ENCODE measurements at regions not wholly inside any gene's neighbourhood (a gene's known extent, or its start where the extent isn't known, plus 50 kb on each side); places are given as distances from the start of the nearest gene placed in this dataset.

DNA sequence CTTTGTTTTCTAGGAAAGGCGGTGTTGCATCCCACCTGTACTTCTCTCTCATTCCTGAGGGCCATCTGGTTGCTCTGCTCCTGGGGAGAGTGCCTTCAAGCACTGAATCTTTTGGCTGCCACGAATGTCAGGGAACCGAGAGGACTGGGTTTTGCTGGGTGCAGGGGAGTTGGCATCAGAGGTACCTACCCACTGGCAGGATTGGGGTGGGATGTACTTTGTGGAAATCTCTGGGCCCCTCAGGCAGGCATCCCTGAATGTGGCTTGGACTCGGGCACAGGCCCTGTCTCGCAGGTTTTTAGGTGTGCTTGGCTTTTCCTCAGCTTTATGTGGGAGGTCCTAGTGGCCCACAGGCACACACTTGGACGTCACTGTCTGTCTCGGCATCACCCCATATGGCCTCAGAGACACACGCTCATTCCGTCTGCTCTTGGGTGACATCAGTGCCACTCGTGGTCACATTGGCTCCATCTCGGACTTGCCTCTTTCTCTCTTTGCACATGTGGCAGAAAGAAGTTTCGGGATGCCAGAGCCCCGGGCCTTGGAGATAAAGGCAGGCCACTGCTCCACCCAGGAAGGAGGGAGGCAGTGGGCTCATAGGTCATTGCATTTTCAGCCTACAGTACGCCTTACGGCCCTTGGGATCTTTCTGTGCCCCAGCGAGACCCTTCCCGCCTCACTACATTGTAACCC lies 325.6 kb downstream of the ZNF716 start:
- WGBS (ENCODE audit: insufficient coverage, low coverage, missing lambda C conversion rate): 0% methylated on average over 12 of the region's 17 CpGs
- Histone ChIP-seq H3K4me3 (no peak overlapping the region), H3K4me2 (ENCODE audit: insufficient read depth, low read length) (no peak overlapping the region), H3K9ac (ENCODE audit: insufficient read depth in 1 of 2, low read depth in 2 of 2, low read length in 2 of 2) (no peak overlapping the region), H4K20me1 (replicated peaks; ENCODE audit: control insufficient read depth, insufficient read depth, low read length) (no peaks in the 10 kb centered on the region), H3K4me1 (replicated peaks in 1 of 2; ENCODE audit: control insufficient read depth in 2 of 2, insufficient read depth in 2 of 2, low read length in 2 of 2) (no peaks in the 10 kb centered on the region), H3K9me1 (ENCODE audit: control insufficient read depth, insufficient read depth, low read length) (no peaks in the 10 kb centered on the region), H3K36me3 (ENCODE audit: control insufficient read depth, insufficient read depth, low read length) (no peaks in the 10 kb centered on the region), H3K27me3 (ENCODE audit: control insufficient read depth in 2 of 2, insufficient read depth in 2 of 2, low read length in 2 of 2) (no peaks in the 10 kb centered on the region), H3K9me3 (replicated peaks; ENCODE audit: control insufficient read depth, insufficient read depth, low read depth, low read length) (no peaks in the 10 kb centered on the region), H3K79me2 (ENCODE audit: control insufficient read depth, insufficient read depth, low read length) (no peaks in the 10 kb centered on the region), H3K27ac (ENCODE audit: extremely low read depth, low read depth, low read length) (no peak overlapping the region), H2AFZ (ENCODE audit: low read depth, low read length) (no peak overlapping the region)
- BruUV-seq (replicated peaks): no TSS peak
- POLR2A ChIA-PET: no interaction called here
- intact Hi-C loops (cut with micrococcal nuclease) (no loop called here), in situ Hi-C loops (cut with MboI) (no loop called here)
- ATAC-seq (no peak), DNase-seq (ENCODE audit: extremely low read depth in 1 of 4, low spot score in 3 of 4) (no peak), FAIRE-seq (no peak)
- TF ChIP-seq GTF2E2 (tag; IDR thresholded peaks at IDR 0.05): no peak
- no peak for TF ChIP-seq EWSR1 (IDR thresholded peaks at IDR 0.05; ENCODE audit: borderline replicate concordance, low read depth, partially characterized antibody)
- no peak for TF ChIP-seq ZNF121 (CRISPR knock-in tag; conservative IDR thresholded peaks at IDR 0.05)
- TF ChIP-seq ZNF23 (CRISPR knock-in tag; IDR thresholded peaks at IDR 0.05): no peak
- TF ChIP-seq NR3C1 (CRISPR knock-in tag; IDR thresholded peaks at IDR 0.05): no peak
- TF ChIP-seq BRD4 (IDR thresholded peaks at IDR 0.05): no peak
- no peak for TF ChIP-seq PHB2 (IDR thresholded peaks at IDR 0.05; ENCODE audit: low read depth)
- TF ChIP-seq, protein P1, sequence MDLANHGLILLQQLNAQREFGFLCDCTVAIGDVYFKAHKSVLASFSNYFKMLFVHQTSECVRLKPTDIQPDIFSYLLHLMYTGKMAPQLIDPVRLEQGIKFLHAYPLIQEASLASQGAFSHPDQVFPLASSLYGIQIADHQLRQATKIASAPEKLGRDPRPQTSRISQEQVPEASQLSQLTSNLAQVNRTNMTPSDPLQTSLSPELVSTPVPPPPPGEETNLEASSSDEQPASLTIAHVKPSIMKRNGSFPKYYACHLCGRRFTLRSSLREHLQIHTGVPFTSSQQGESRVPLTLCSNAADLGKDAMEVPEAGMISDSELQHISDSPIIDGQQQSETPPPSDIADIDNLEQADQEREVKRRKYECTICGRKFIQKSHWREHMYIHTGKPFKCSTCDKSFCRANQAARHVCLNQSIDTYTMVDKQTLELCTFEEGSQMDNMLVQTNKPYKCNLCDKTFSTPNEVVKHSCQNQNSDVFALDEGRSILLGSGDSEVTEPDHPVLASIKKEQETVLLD (IDR thresholded peaks at IDR 0.05): no peak
- CTCF ChIA-PET (ENCODE audit: low intra/inter-chr PET ratio): no interaction called here
